Activated CD8-positive, alpha-beta T cell treated with anti-CD3 and anti-CD28 coated beads for 36 hours (primary cell): ENCODE measurements at regions not wholly inside any gene's neighbourhood (a gene's known extent, or its start where the extent isn't known, plus 50 kb on each side); places are given as distances from the start of the nearest gene placed in this dataset.

Experiments used
- ATAC-seq: fragments of 200-7000 bp; cut with Tn5 transposase; one replicate; pipeline ENCODE4 v1.10.0; 2021; ENCODE audit warnings: mild to moderate bottlenecking, moderate library complexity
- CTCF ChIA-PET: fragments of 350-600 bp; sonication (Branson Sonifier 250); formaldehyde crosslinking; loops from one replicate; lab custom pipeline; 2021; ENCODE audit warnings: antibody characterized with exemption; lab: Charles Lee
- POLR2A ChIA-PET: fragments of 350-600 bp; sonication (Branson Sonifier 250); formaldehyde crosslinking; loops from one replicate; lab custom pipeline; 2021; ENCODE audit warnings: antibody characterized with exemption; lab: Charles Lee
- DNase-seq: peaks from one replicate; pipeline ENCODE4 v3.0.0-alpha.2; 2020
- H3K27ac Mint-ChIP-seq: one replicate; pipeline ENCODE4 v1.8.0; 2021; ENCODE audit warnings: mild to moderate bottlenecking, mixed read lengths
- H3K27me3 Mint-ChIP-seq: one replicate; pipeline ENCODE4 v1.8.0; 2021; ENCODE audit warnings: mixed read lengths
- H3K36me3 Mint-ChIP-seq: one replicate; pipeline ENCODE4 v1.8.0; 2021; ENCODE audit warnings: low read depth, mixed read lengths
- H3K4me1 Mint-ChIP-seq: one replicate; pipeline ENCODE4 v1.8.0; 2021; ENCODE audit warnings: low read depth, mixed read lengths
- H3K4me3 Mint-ChIP-seq: one replicate; pipeline ENCODE4 v1.8.0; 2021; ENCODE audit warnings: mild to moderate bottlenecking, moderate library complexity, mixed read lengths
- H3K9me3 Mint-ChIP-seq: one replicate; pipeline ENCODE4 v1.8.0; 2021; ENCODE audit warnings: mixed read lengths
- intact Hi-C: fragments of 100-400 bp; cut with micrococcal nuclease; formaldehyde crosslinking; loops from one replicate; pipeline ENCODE4 v1.10.0; 2022
- TF ChIP-seq, protein P1 (sequence below): fragments of 200-600 bp; IDR thresholded peaks from one replicate; pipeline ENCODE4 v1.8.0; 2022; ENCODE audit warnings: antibody characterized with exemption, mild to moderate bottlenecking

DNA sequence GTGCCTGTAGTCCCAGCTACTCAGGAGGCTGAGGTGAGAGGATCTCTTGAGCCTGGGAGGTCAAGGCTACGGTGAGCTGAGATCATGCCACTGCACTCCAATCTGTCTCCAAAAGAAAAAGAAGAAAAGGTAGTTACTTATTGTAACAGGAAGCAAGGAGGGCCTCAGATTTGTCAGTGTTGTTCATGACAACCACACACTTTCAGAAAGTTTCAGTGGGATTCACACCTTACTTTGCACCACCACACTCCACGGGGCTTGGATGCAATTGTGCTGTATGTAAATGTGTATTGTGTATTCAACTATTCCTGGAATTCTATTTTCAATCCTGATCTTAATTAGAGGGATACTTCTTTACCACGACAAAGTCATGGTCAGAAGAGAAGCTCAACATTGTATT is 142.6 kb downstream of the ELOVL4 start:
- POLR2A ChIA-PET = no interaction called here
- no peak for ATAC-seq
- H3K27ac Mint-ChIP-seq = no peak overlapping the region

DNA sequence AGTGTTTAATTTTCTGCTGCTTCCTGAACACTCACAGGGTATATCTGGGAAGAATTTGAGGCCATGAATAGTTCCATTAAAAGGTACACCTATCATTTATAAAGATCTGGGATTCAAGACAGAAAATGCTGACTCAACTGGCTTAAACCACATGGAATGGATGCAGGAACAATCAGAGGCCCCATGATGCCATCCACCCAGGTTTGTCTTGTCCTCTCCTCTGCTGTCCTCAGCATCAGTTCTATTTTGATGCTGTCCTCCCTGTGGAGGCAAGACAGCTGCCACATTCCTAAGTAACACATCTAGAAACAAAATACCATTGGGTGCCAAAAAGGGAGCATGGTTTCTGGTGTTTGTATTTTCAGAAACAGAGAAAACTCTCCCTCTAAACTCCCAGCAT is 143.4 kb downstream of the ELOVL4 start:
- POLR2A ChIA-PET = interaction anchor here (0.6 kb wide), 1 partner anchor 32 kb away, joined by 3 read pairs; no protein-coding TSS in a partner anchor
- intact Hi-C loops = no loop called here
- no peak overlapping the region for H3K4me3 Mint-ChIP-seq
- no peaks in the 10 kb centered on the region for H3K36me3 Mint-ChIP-seq
- peaks cover 9% of the 10 kb centered on the region for H3K4me1 Mint-ChIP-seq
- H3K27me3 Mint-ChIP-seq = peaks cover 15% of the 10 kb centered on the region
- ATAC-seq (no peak), DNase-seq (no peak)
- no peak overlapping the region for H3K27ac Mint-ChIP-seq
- TF ChIP-seq, protein P1, sequence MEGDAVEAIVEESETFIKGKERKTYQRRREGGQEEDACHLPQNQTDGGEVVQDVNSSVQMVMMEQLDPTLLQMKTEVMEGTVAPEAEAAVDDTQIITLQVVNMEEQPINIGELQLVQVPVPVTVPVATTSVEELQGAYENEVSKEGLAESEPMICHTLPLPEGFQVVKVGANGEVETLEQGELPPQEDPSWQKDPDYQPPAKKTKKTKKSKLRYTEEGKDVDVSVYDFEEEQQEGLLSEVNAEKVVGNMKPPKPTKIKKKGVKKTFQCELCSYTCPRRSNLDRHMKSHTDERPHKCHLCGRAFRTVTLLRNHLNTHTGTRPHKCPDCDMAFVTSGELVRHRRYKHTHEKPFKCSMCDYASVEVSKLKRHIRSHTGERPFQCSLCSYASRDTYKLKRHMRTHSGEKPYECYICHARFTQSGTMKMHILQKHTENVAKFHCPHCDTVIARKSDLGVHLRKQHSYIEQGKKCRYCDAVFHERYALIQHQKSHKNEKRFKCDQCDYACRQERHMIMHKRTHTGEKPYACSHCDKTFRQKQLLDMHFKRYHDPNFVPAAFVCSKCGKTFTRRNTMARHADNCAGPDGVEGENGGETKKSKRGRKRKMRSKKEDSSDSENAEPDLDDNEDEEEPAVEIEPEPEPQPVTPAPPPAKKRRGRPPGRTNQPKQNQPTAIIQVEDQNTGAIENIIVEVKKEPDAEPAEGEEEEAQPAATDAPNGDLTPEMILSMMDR = no peak
- CTCF ChIA-PET = no interaction called here
- peaks cover 4% of the 10 kb centered on the region for H3K9me3 Mint-ChIP-seq

More for the DNA sequence above, 142.6 kb downstream of the ELOVL4 start:
- H3K9me3 Mint-ChIP-seq = peaks cover 4% of the 10 kb centered on the region
- DNase-seq = peak; percentile 10
- intact Hi-C loops = no loop called here
- H3K36me3 Mint-ChIP-seq = no peaks in the 10 kb centered on the region
- TF ChIP-seq, protein P1 = no peak
- H3K4me3 Mint-ChIP-seq = no peak overlapping the region
- peaks cover 8% of the 10 kb centered on the region for H3K4me1 Mint-ChIP-seq
- H3K27me3 Mint-ChIP-seq = peaks cover 15% of the 10 kb centered on the region
- CTCF ChIA-PET = interaction anchor here (1.0 kb wide), 1 partner anchor 26 kb away, joined by 4 read pairs; no protein-coding TSS in a partner anchor

DNA sequence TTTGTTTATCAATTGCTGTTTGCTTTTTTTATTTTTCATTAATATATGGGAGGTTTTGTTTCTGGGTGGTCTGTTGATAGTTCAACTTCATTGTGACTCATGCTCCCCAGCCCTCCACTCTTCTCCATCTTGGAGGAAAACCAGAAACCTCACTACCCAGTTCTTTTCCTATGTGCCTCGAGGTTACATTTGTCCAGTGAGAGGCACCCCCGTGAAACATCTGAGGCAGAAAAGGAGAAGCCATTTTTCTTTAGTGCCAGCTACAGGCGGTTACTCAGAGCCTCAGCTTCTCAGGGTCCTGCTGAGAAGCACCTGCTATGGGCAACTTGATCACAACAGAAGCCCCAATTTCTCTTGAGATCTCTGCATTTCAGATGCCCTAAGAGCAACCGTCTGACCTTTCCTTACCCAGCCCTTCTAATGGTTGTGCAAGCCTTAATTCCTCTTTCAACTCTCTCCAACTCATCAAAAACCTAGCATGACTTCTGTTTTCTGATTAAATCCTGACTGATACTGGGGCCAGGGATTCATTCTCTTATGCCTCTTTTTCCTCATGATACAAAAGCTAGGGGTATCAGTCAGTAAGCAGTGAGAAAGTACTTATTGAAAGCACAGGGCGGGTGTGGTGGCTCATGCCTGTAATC is 144.6 kb downstream of the ELOVL4 start:
- Mint-ChIP-seq H3K4me3 (no peak overlapping the region), H3K27ac (no peak overlapping the region), H3K4me1 (peaks cover 10% of the 10 kb centered on the region), H3K27me3 (peaks cover 8% of the 10 kb centered on the region), H3K36me3 (no peaks in the 10 kb centered on the region), H3K9me3 (peaks cover 4% of the 10 kb centered on the region)
- ATAC-seq (no peak), DNase-seq (no peak)
- intact Hi-C loops = no loop called here
- CTCF ChIA-PET = interaction anchor here (1.9 to 2.0 kb wide), 2 partner anchors 11 to 24 kb away, joined by 5 to 12 read pairs; no protein-coding TSS in a partner anchor
- TF ChIP-seq, protein P1 = no peak
- POLR2A ChIA-PET = no interaction called here

DNA sequence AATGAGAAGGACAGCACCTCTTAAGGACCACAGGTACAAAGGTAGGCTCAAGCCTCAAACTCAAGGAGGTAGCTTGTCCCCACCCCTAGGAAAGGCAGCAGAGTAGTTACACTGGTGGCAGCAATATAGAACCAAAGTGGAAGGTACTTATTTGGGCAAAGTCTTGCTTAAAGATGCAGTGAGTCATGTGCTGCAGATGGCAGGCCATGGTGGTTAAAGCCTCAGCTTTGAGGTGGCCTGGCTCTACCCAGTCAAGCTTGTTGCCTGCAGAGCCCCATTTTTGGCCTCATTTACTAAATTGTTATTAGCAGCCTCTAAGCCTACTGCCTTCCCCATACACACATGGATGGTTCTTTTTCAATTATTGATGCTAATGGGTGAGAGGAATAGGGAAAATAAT is 146.0 kb downstream of the ELOVL4 start:
- Mint-ChIP-seq H3K4me1 (peaks cover 10% of the 10 kb centered on the region), H3K27me3 (peaks cover 4% of the 10 kb centered on the region), H3K4me3 (no peak overlapping the region), H3K9me3 (no peaks in the 10 kb centered on the region), H3K36me3 (no peaks in the 10 kb centered on the region), H3K27ac (no peak overlapping the region)
- ChIA-PET CTCF (interaction anchor here (1.2 to 2.0 kb wide), 3 partner anchors 11 to 23 kb away, joined by 3 to 12 read pairs (median 5); no protein-coding TSS in a partner anchor), POLR2A (no interaction called here)
- TF ChIP-seq, protein P1 = no peak
- intact Hi-C loops = no loop called here
- DNase-seq (peak; percentile 25), ATAC-seq (peak; percentile 66)

DNA sequence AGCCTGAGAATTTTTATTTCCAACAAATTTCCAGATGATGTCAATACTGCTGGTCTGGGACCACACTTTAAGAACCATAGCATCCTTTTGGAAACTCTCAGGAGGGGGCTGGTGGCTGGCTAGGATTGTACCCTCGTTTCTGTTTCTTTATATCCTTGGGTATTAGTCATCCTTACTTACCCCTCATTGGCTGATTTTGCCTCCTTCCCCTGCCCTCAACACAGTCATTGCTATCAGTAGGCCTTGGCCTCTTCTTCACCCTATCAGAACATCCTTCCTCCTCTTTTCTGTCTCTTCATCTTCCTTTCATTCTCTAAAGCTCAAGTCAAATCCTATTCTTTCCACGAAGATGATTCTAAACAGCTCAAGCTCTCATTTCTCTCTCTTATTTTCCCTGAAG is 148.5 kb downstream of the ELOVL4 start:
- Mint-ChIP-seq H3K4me3 (no peak overlapping the region), H3K4me1 (peaks cover 2% of the 10 kb centered on the region), H3K27ac (no peak overlapping the region), H3K9me3 (no peaks in the 10 kb centered on the region), H3K36me3 (no peaks in the 10 kb centered on the region), H3K27me3 (peaks cover 6% of the 10 kb centered on the region)
- peak; percentile 56 for ATAC-seq
- DNase-seq = peak; percentile 10
- POLR2A ChIA-PET = no interaction called here
- TF ChIP-seq, protein P1 = no peak
- intact Hi-C loops = no loop called here
- CTCF ChIA-PET = no interaction called here
